ENCODE measurements at regions not wholly inside any gene's neighbourhood (a gene's known extent, or its start where the extent isn't known, plus 50 kb on each side); places are given as distances from the start of the nearest gene placed in this dataset.

GRCh38 chr9:38329968-38330367 is 62.5 kb upstream of the ALDH1B1 start:
- no peaks in the 10 kb centered on the region for H3K23me2 ChIP-seq (ENCODE audit: insufficient read length, low read depth, low read length, poor library complexity, severe bottlenecking)
- H3K27me3 ChIP-seq (ENCODE audit: insufficient read depth, low read length) = 0 out of 2 replicates have a peak, but pooled peaks cover 2% of the 10 kb centered on the region
- WGBS (ENCODE audit: extremely low coverage, insufficient read length, low lambda C conversion rate) = no CpG with 5 or more reads among the region's 11 CpGs
- no peak overlapping the region for H4K91ac ChIP-seq (ENCODE audit: insufficient read length, low read depth, low read length)
- no peak overlapping the region for H3T11ph ChIP-seq (ENCODE audit: low read length)
- H4K5ac ChIP-seq (ENCODE audit: insufficient read length, low read depth, low read length) = no peak overlapping the region
- H3K18ac ChIP-seq (ENCODE audit: insufficient read length, low read depth, low read length) = no peak overlapping the region
- H2BK20ac ChIP-seq (ENCODE audit: low read depth, low read length, poor library complexity, severe bottlenecking) = no peak overlapping the region
- no peak overlapping the region for H4K8ac ChIP-seq (replicated peaks; ENCODE audit: insufficient read length, low read depth, low read length)
- H3K4me1 Mint-ChIP-seq = peaks cover 12 to 27% of the 10 kb centered on the region in 2 experiments
- no peak overlapping the region for H3K27ac ChIP-seq (ENCODE audit: insufficient read length, low read depth, low read length)
- no peak overlapping the region for H2BK120ac ChIP-seq (ENCODE audit: low read depth, low read length, poor library complexity, severe bottlenecking)
- no peaks in the 10 kb centered on the region for H3K79me2 ChIP-seq (ENCODE audit: insufficient read depth, low read length)
- H2AK5ac ChIP-seq (ENCODE audit: insufficient read length, low read length) = no peak overlapping the region
- H2AFZ ChIP-seq (ENCODE audit: low read length) = no peak overlapping the region
- no peak overlapping the region for H2BK15ac ChIP-seq (ENCODE audit: low read depth, low read length)
- H3K27me3 Mint-ChIP-seq (ENCODE audit: low read depth) = peaks cover 11% of the 10 kb centered on the region
- no peak for DNase-seq
- H3K56ac ChIP-seq (ENCODE audit: insufficient read length, low read depth, low read length) = no peak overlapping the region
- no peak overlapping the region for H3K4me3 Mint-ChIP-seq
- no peaks in the 10 kb centered on the region for H3K4me1 ChIP-seq (ENCODE audit: insufficient read depth, low read length)
- no peaks in the 10 kb centered on the region for H3K9me3 ChIP-seq (ENCODE audit: control insufficient read depth, low read depth, low read length)
- no peak overlapping the region for H3K27ac Mint-ChIP-seq
- no peaks in the 10 kb centered on the region for H3K36me3 Mint-ChIP-seq (ENCODE audit: insufficient read depth in 1 of 3, low read depth in 3 of 3)
- H3K4me2 ChIP-seq (ENCODE audit: insufficient read depth, insufficient read length, low read length) = no peak overlapping the region
- no peak overlapping the region for H3K23ac ChIP-seq (ENCODE audit: insufficient read length, low read depth, low read length)
- no peak overlapping the region for H3K4ac ChIP-seq (ENCODE audit: low read depth, low read length)
- no peak overlapping the region for H2BK5ac ChIP-seq (ENCODE audit: insufficient read length, low read length)
- H3K14ac ChIP-seq (ENCODE audit: insufficient read depth, low read length) = no peak overlapping the region
- no peak overlapping the region for H2BK12ac ChIP-seq (ENCODE audit: insufficient read length, low read depth, low read length)
- TF ChIP-seq CTCF (conservative IDR thresholded peaks at IDR 0.05) = no peak
- no peaks in the 10 kb centered on the region for H4K20me1 ChIP-seq (ENCODE audit: control insufficient read depth, insufficient read depth, insufficient read length)
- no peaks in the 10 kb centered on the region for H3K79me1 ChIP-seq (ENCODE audit: insufficient read depth, low read depth, low read length, poor library complexity, severe bottlenecking)
- H3K9ac ChIP-seq (ENCODE audit: extremely low read depth, insufficient read length, low read length) = no peak overlapping the region
- no peaks in the 10 kb centered on the region; a peak in 2 of 5 replicates for H3K9me3 Mint-ChIP-seq

Measured in H9 (cell line).